Tibial nerve (tissue), 4 donors: ENCODE measurements at regions not wholly inside any gene's neighbourhood (a gene's known extent, or its start where the extent isn't known, plus 50 kb on each side); places are given as distances from the start of the nearest gene placed in this dataset.

Experiments used
- DNase-seq, 2 donors: peaks; one replicate each; pipeline ENCODE4 v3.0.0-alpha.2; 2019; ENCODE audit warnings: low spot score in 2 of 2
- H3K27ac ChIP-seq, 4 donors: fragments of 200-600 bp; sonication (generic) in 3 of 4; one replicate each; pipeline ENCODE4 v1.5.1; 2017 to 2019; ENCODE audit warnings: mild to moderate bottlenecking in 1 of 4
- H3K27me3 ChIP-seq, 2 donors: fragments of 200-600 bp; sonication (generic) in 1 of 2; one replicate each; pipeline versions ENCODE4 v1.5.1 to v1.6.0; 2017 to 2019
- H3K36me3 ChIP-seq, 3 donors: fragments of 200-600 bp; sonication (generic); one replicate each; pipeline ENCODE4 v1.5.1; 2018 to 2019
- H3K4me1 ChIP-seq, 4 donors: fragments of 200-600 bp; sonication (generic) in 3 of 4; one replicate each; pipeline ENCODE4 v1.5.1; 2017 to 2019
- H3K4me3 ChIP-seq, 4 donors: fragments of 200-600 bp; sonication (generic) in 3 of 4; one replicate each; pipeline ENCODE4 v1.5.1; 2017 to 2019; ENCODE audit warnings: mild to moderate bottlenecking in 1 of 4, moderate library complexity in 1 of 4
- H3K9me3 ChIP-seq, 4 donors: fragments of 200-600 bp; sonication (generic) in 3 of 4; one replicate each; pipeline ENCODE4 v1.5.1; 2017 to 2019
- CTCF ChIP-seq, 5 experiments: fragments of 200-600 bp in 3 of 5; fragments of 450-650 bp in 2 of 5; sonication (generic) in 3 of 5; IDR thresholded peaks; one replicate each; pipeline ENCODE4 v1.5.1; 2016 to 2019; ENCODE audit warnings: antibody characterized with exemption in 5 of 5, mild to moderate bottlenecking in 3 of 5, moderate library complexity in 2 of 5
- EP300 ChIP-seq, 2 donors: sonication (generic); formaldehyde crosslinking; IDR thresholded peaks; one replicate each; pipeline ENCODE4 v1.6.1; 2017; ENCODE audit warnings: antibody characterized with exemption in 2 of 2, mild to moderate bottlenecking in 1 of 2
- POLR2A ChIP-seq, 2 donors: fragments of 450-650 bp; IDR thresholded peaks; one replicate each; pipeline ENCODE4 v1.6.1; 2017; ENCODE audit warnings: antibody characterized with exemption in 2 of 2, mild to moderate bottlenecking in 2 of 2, moderate library complexity in 2 of 2
- WGBS, 2 donors: methylation state at CpG; one replicate each; pipeline ENCODE4 v1.1.5; 2018; 5-methylcytosine and 5-hydroxymethylcytosine counted together

- 36 to 46% methylated on average over 5 of the region's 5 CpGs for WGBS, 2 donors
- no peak overlapping the region for H3K4me3 ChIP-seq
Observed at GRCh38 chr6:131387562-131388447, 185.2 kb upstream of the ARG1 start.

GRCh38 chr6:131390322-131390721, 182.7 kb upstream of the ARG1 start:
- no peaks in the 10 kb centered on the region for H3K36me3 ChIP-seq
- no peaks in the 10 kb centered on the region for H3K27me3 ChIP-seq
- no peak overlapping the region for H3K27ac ChIP-seq
- WGBS, 2 donors: 92 to 93% methylated on average over 5 of the region's 5 CpGs
- TF ChIP-seq CTCF (IDR thresholded peaks at IDR 0.05) (no peak), POLR2A (IDR thresholded peaks at IDR 0.05) (no peak), EP300 (IDR thresholded peaks at IDR 0.05) (no peak)
- no peaks in the 10 kb centered on the region for H3K4me1 ChIP-seq
- H3K9me3 ChIP-seq: peaks cover 0 to 11% (median 0%) of the 10 kb centered on the region in 4 donors
- DNase-seq: no peak
- H3K4me3 ChIP-seq: no peak overlapping the region

More at GRCh38 chr6:131387562-131388447, 185.2 kb upstream of the ARG1 start:
- Histone ChIP-seq H3K27me3 (no peaks in the 10 kb centered on the region), H3K4me1 (no peaks in the 10 kb centered on the region), H3K9me3 (peaks cover 0 to 4% (median 0%) of the 10 kb centered on the region in 4 donors), H3K27ac (no peak overlapping the region), H3K36me3 (no peaks in the 10 kb centered on the region)
- no peak for TF ChIP-seq EP300 (IDR thresholded peaks at IDR 0.05)
- no peak for TF ChIP-seq CTCF (IDR thresholded peaks at IDR 0.05)
- TF ChIP-seq POLR2A (IDR thresholded peaks at IDR 0.05): no peak
- no peak for DNase-seq

GRCh38 chr6:131391116-131391515, 181.9 kb upstream of the ARG1 start:
- Histone ChIP-seq H3K36me3 (no peaks in the 10 kb centered on the region), H3K9me3 (peaks cover 0 to 11% (median 0%) of the 10 kb centered on the region in 4 donors), H3K4me1 (no peaks in the 10 kb centered on the region), H3K27me3 (no peaks in the 10 kb centered on the region), H3K27ac (no peak overlapping the region), H3K4me3 (no peak overlapping the region)
- DNase-seq: no peak
- 90 to 97% methylated on average over 1 of the region's 1 CpG for WGBS, 2 donors
- TF ChIP-seq POLR2A (IDR thresholded peaks at IDR 0.05): no peak
- no peak for TF ChIP-seq EP300 (IDR thresholded peaks at IDR 0.05)
- TF ChIP-seq CTCF (IDR thresholded peaks at IDR 0.05): no peak

GRCh38 chr6:131393433-131393832, 179.6 kb upstream of the ARG1 start:
- no peaks in the 10 kb centered on the region for H3K36me3 ChIP-seq
- no peaks in the 10 kb centered on the region for H3K4me1 ChIP-seq
- H3K4me3 ChIP-seq: no peak overlapping the region
- TF ChIP-seq EP300 (IDR thresholded peaks at IDR 0.05) (no peak), CTCF (IDR thresholded peaks at IDR 0.05) (no peak)
- H3K27me3 ChIP-seq: no peaks in the 10 kb centered on the region
- H3K27ac ChIP-seq: no peak overlapping the region
- DNase-seq: no peak
- H3K9me3 ChIP-seq: peaks cover 0 to 11% (median 0%) of the 10 kb centered on the region in 4 donors
- WGBS, 2 donors: 85 to 92% methylated on average over 2 of the region's 2 CpGs

- TF ChIP-seq CTCF (IDR thresholded peaks at IDR 0.05): no peak
- TF ChIP-seq POLR2A (IDR thresholded peaks at IDR 0.05): no peak
- TF ChIP-seq EP300 (IDR thresholded peaks at IDR 0.05): no peak
- Histone ChIP-seq H3K27me3 (no peaks in the 10 kb centered on the region), H3K27ac (no peak overlapping the region), H3K4me3 (no peak overlapping the region), H3K9me3 (peaks cover 0 to 11% (median 0%) of the 10 kb centered on the region in 4 donors), H3K36me3 (no peaks in the 10 kb centered on the region), H3K4me1 (no peaks in the 10 kb centered on the region)
- no peak for DNase-seq
- 79 to 88% methylated on average over 1 of the region's 1 CpG for WGBS, 2 donors
Observed at GRCh38 chr6:131394768-131395432, 178.1 kb upstream of the ARG1 start.
